Neural progenitor cell (in vitro differentiated cells): ENCODE measurements at regions not wholly inside any gene's neighbourhood (a gene's known extent, or its start where the extent isn't known, plus 50 kb on each side); places are given as distances from the start of the nearest gene placed in this dataset.
A peak's percentile ranks its signal among the peaks of the same experiment; 100 is the strongest.

Experiments used
- DNase-seq: peaks from one replicate; pipeline ENCODE4 v3.0.0-alpha.2; 2016; ENCODE audit warnings: low spot score
- H2AFZ ChIP-seq: fragments of 200-600 bp; sonication (generic); replicated peaks from 2 replicates; pipeline ENCODE4 v1.6.1; 2016; ENCODE audit warnings: antibody characterized with exemption
- H3F3A ChIP-seq: fragments of 200-600 bp; sonication (generic); 2 replicates; pipeline ENCODE4 v1.6.1; 2016; ENCODE audit warnings: antibody characterized with exemption, low read depth
- H3K27ac ChIP-seq: fragments of 200-600 bp; sonication (generic); 2 replicates; pipeline ENCODE4 v1.5.1; 2016; ENCODE audit warnings: mild to moderate bottlenecking
- H3K27me3 ChIP-seq: fragments of 200-600 bp; sonication (generic); 2 replicates; pipeline ENCODE4 v1.6.1; 2016; ENCODE audit warnings: mild to moderate bottlenecking, moderate library complexity
- H3K36me3 ChIP-seq: fragments of 200-600 bp; sonication (generic); 2 replicates; pipeline ENCODE4 v1.5.1; 2016
- H3K4me1 ChIP-seq: fragments of 200-600 bp; sonication (generic); 2 replicates; pipeline ENCODE4 v1.6.1; 2016; ENCODE audit warnings: mixed run types
- H3K4me2 ChIP-seq: fragments of 200-600 bp; sonication (generic); 2 replicates; pipeline ENCODE4 v1.6.1; 2016
- H3K4me3 ChIP-seq: fragments of 200-600 bp; sonication (generic); 2 replicates; pipeline ENCODE4 v1.5.1; 2016
- H3K79me2 ChIP-seq: fragments of 200-600 bp; sonication (generic); 2 replicates; pipeline ENCODE4 v1.6.1; 2016; ENCODE audit warnings: low read depth
- H3K9ac ChIP-seq: fragments of 200-600 bp; sonication (generic); 2 replicates; pipeline ENCODE4 v1.6.1; 2016
- H3K9me3 ChIP-seq: fragments of 200-600 bp; sonication (generic); 2 replicates; pipeline ENCODE4 v1.5.1; 2016; ENCODE audit warnings: low read depth
- H4K20me1 ChIP-seq: fragments of 200-600 bp; sonication (generic); 2 replicates; pipeline ENCODE4 v1.6.1; 2016; ENCODE audit warnings: low read depth
- H3K27ac Mint-ChIP-seq: 3 replicates; pipeline ENCODE4 v1.8.0; 2021; ENCODE audit warnings: mixed read lengths
- H3K27me3 Mint-ChIP-seq: 2 replicates; pipeline ENCODE4 v1.8.0; 2022; ENCODE audit warnings: low read depth, mild to moderate bottlenecking, inconsistent platforms, moderate library complexity, mixed read lengths; ENCODE audit not compliant: insufficient read depth
- H3K36me3 Mint-ChIP-seq: 3 replicates; pipeline ENCODE4 v1.8.0; 2021; ENCODE audit warnings: mixed read lengths
- H3K4me1 Mint-ChIP-seq: 3 replicates; pipeline ENCODE4 v1.8.0; 2021; ENCODE audit warnings: mixed read lengths
- H3K4me3 Mint-ChIP-seq: 3 replicates; pipeline ENCODE4 v1.8.0; 2021; ENCODE audit warnings: mild to moderate bottlenecking, moderate library complexity, mixed read lengths
- H3K9me3 Mint-ChIP-seq: 3 replicates; pipeline ENCODE4 v1.8.0; 2020; ENCODE audit warnings: mixed read lengths
- CTCF ChIP-seq: fragments of 200-600 bp; sonication (generic); IDR thresholded peaks from 2 replicates; pipeline ENCODE4 v1.5.1; 2017; ENCODE audit warnings: antibody characterized with exemption, mild to moderate bottlenecking
- EZH2 ChIP-seq: fragments of 200-600 bp; sonication (generic); IDR thresholded peaks from 2 replicates; pipeline ENCODE4 v1.6.1; 2017; ENCODE audit warnings: antibody characterized with exemption, mild to moderate bottlenecking, moderate library complexity
- EZH2phosphoT487 ChIP-seq: fragments of 200-600 bp; sonication (generic); IDR thresholded peaks from 2 replicates; pipeline ENCODE4 v1.6.1; 2017; ENCODE audit warnings: antibody characterized with exemption

- Histone ChIP-seq H3K79me2 (no peaks in the 10 kb centered on the region), H2AFZ (no peak overlapping the region), H3K36me3 (no peaks in the 10 kb centered on the region), H4K20me1 (no peaks in the 10 kb centered on the region), H3K4me3 (no peak overlapping the region), H3K27me3 (no peaks in the 10 kb centered on the region), H3K9me3 (no peaks in the 10 kb centered on the region), H3K9ac (no peak overlapping the region), H3K4me2 (no peak overlapping the region), H3K27ac (no peak overlapping the region), H3F3A (no peaks in the 10 kb centered on the region), H3K4me1 (no peaks in the 10 kb centered on the region)
- no peaks in the 10 kb centered on the region for H3K27me3 Mint-ChIP-seq
- no peak for DNase-seq
- no peaks in the 10 kb centered on the region for H3K9me3 Mint-ChIP-seq
- no peak overlapping the region for H3K4me3 Mint-ChIP-seq
- H3K27ac Mint-ChIP-seq: no peak overlapping the region
- no peaks in the 10 kb centered on the region for H3K36me3 Mint-ChIP-seq
- TF ChIP-seq EZH2 (no peak), EZH2phosphoT487 (no peak), CTCF (no peak)
- H3K4me1 Mint-ChIP-seq: no peaks in the 10 kb centered on the region
These were observed 923.7 kb downstream of the SLC4A3 start for GRCh38 chr2:220550995-220551700.

GRCh38 chr2:220552790-220553535, 925.5 kb downstream of the SLC4A3 start:
- H3K79me2 ChIP-seq: no peaks in the 10 kb centered on the region
- H3K27ac ChIP-seq: no peak overlapping the region
- H3K9ac ChIP-seq: no peak overlapping the region
- Mint-ChIP-seq H3K36me3 (no peaks in the 10 kb centered on the region), H3K4me3 (no peak overlapping the region), H3K27ac (no peak overlapping the region), H3K27me3 (peaks cover 2% of the 10 kb centered on the region), H3K9me3 (no peaks in the 10 kb centered on the region), H3K4me1 (no peaks in the 10 kb centered on the region)
- H3K27me3 ChIP-seq: no peaks in the 10 kb centered on the region
- H3K4me3 ChIP-seq: no peak overlapping the region
- TF ChIP-seq EZH2phosphoT487 (no peak), CTCF (no peak)
- H3K36me3 ChIP-seq: no peaks in the 10 kb centered on the region
- no peaks in the 10 kb centered on the region for H3K9me3 ChIP-seq
- no peaks in the 10 kb centered on the region for H3F3A ChIP-seq
- H3K4me1 ChIP-seq: no peaks in the 10 kb centered on the region
- no peak overlapping the region for H3K4me2 ChIP-seq
- H2AFZ ChIP-seq: peak overlapping the region; percentile 24
- no peaks in the 10 kb centered on the region for H4K20me1 ChIP-seq
- DNase-seq: no peak

GRCh38 chr2:220555961-220556630, 928.7 kb downstream of the SLC4A3 start:
- Histone ChIP-seq H4K20me1 (no peaks in the 10 kb centered on the region), H3K9me3 (no peaks in the 10 kb centered on the region), H3K9ac (no peak overlapping the region), H2AFZ (no peak overlapping the region), H3K27ac (no peak overlapping the region), H3K4me2 (no peak overlapping the region), H3K79me2 (no peaks in the 10 kb centered on the region), H3F3A (no peaks in the 10 kb centered on the region), H3K4me1 (no peaks in the 10 kb centered on the region), H3K36me3 (no peaks in the 10 kb centered on the region), H3K27me3 (no peaks in the 10 kb centered on the region), H3K4me3 (no peak overlapping the region)
- Mint-ChIP-seq H3K4me1 (peaks cover 5% of the 10 kb centered on the region), H3K9me3 (peaks cover 3% of the 10 kb centered on the region), H3K36me3 (no peaks in the 10 kb centered on the region), H3K27ac (no peak overlapping the region), H3K4me3 (no peak overlapping the region), H3K27me3 (peaks cover 2% of the 10 kb centered on the region)
- TF ChIP-seq CTCF: no peak
- no peak for TF ChIP-seq EZH2phosphoT487
- TF ChIP-seq EZH2: no peak
- DNase-seq: no peak
